H1 (cell line): ENCODE measurements at regions not wholly inside any gene's neighbourhood (a gene's known extent, or its start where the extent isn't known, plus 50 kb on each side); places are given as distances from the start of the nearest gene placed in this dataset.
"Not testable (repeated sequence)": the region's sequence is repeated elsewhere in the genome, so short reads cannot be mapped to it uniquely, and the experiment has no call there.

Source experiments
- CTCF ChIA-PET: fragments of 300-600 bp; sonication (Branson Sonifier 250); formaldehyde crosslinking; loops from one replicate; lab custom pipeline; 2021; ENCODE audit not compliant: partially characterized antibody; lab: Charles Lee
- POLR2A ChIA-PET: fragments of 300-600 bp; sonication (Branson Sonifier 250); formaldehyde crosslinking; loops from one replicate; lab custom pipeline; 2021; ENCODE audit warnings: inconsistent platforms; ENCODE audit not compliant: partially characterized antibody; lab: Charles Lee
- DNase-seq, 2 experiments: peaks; one replicate each; pipeline versions ENCODE4 v3.0.0 to v3.0.0-alpha.2; 2010 to 2022; ENCODE audit warnings: low spot score in 2 of 2, low read depth in 1 of 2, mixed read lengths in 1 of 2
- FAIRE-seq: peaks from 2 replicates; lab custom pipeline; 2011; peaks lifted over from hg19 to GRCh38; lab: Jason Lieb, UNC
- H2AFZ ChIP-seq: 2 replicates; pipeline ENCODE4 v1.8.1; 2012; ENCODE audit warnings: low read length, inconsistent platforms
- H2AK5ac ChIP-seq: 2 replicates; pipeline ENCODE4 v1.6.1; 2013; ENCODE audit warnings: low read depth, low read length
- H2BK120ac ChIP-seq: replicated peaks from 2 replicates; pipeline ENCODE3; 2013; ENCODE audit warnings: low read depth, low read length, inconsistent platforms
- H2BK12ac ChIP-seq: 2 replicates; pipeline ENCODE4 v1.6.1; 2013; ENCODE audit warnings: low read depth, low read length
- H2BK15ac ChIP-seq: 2 replicates; pipeline ENCODE4 v1.6.1; 2013; ENCODE audit warnings: low read length
- H2BK20ac ChIP-seq: 2 replicates; pipeline ENCODE4 v1.6.1; 2013; ENCODE audit warnings: low read length
- H2BK5ac ChIP-seq: 2 replicates; pipeline ENCODE4 v1.6.1; 2013; ENCODE audit warnings: low read depth, low read length
- H3K14ac ChIP-seq: 2 replicates; pipeline ENCODE4 v1.6.1; 2013; ENCODE audit warnings: inconsistent platforms; ENCODE audit not compliant: insufficient read length
- H3K18ac ChIP-seq: 2 replicates; pipeline ENCODE4 v1.6.1; 2013; ENCODE audit warnings: low read length; ENCODE audit errors: extremely low read depth
- H3K23ac ChIP-seq: 2 replicates; pipeline ENCODE4 v1.6.1; 2013; ENCODE audit warnings: inconsistent platforms; ENCODE audit not compliant: insufficient read length
- H3K23me2 ChIP-seq: 2 replicates; pipeline ENCODE4 v1.6.1; 2013; ENCODE audit warnings: low read depth, low read length
- H3K27ac ChIP-seq: 2 replicates; pipeline ENCODE4 v1.6.1; 2011; ENCODE audit warnings: low read depth, low read length, inconsistent platforms
- H3K27me3 ChIP-seq, 4 experiments: replicated peaks in 1 of 4; 1 replicate in 1 of 4; 2 replicates in 3 of 4; pipeline versions ENCODE4 v1.6.1 to v1.8.1; 2011 to 2013; ENCODE audit warnings: low read length in 3 of 4, mild to moderate bottlenecking in 3 of 4, inconsistent platforms in 2 of 4, mixed read lengths in 2 of 4, moderate library complexity in 1 of 4; ENCODE audit not compliant: control insufficient read depth in 3 of 4, insufficient read depth in 3 of 4; ENCODE audit errors: extremely low read depth in 1 of 4
- H3K36me3 ChIP-seq, 4 experiments: 2 replicates each; pipeline versions ENCODE4 v1.6.1 to v1.8.1; 2011 to 2013; ENCODE audit warnings: mild to moderate bottlenecking in 4 of 4, low read length in 3 of 4, moderate library complexity in 2 of 4, control low read depth in 1 of 4, inconsistent platforms in 1 of 4; ENCODE audit not compliant: insufficient read depth in 4 of 4, control insufficient read depth in 2 of 4
- H3K4ac ChIP-seq: replicated peaks from 2 replicates; pipeline ENCODE3; 2013; ENCODE audit warnings: low read length, low read depth, mixed read lengths, inconsistent platforms; ENCODE audit not compliant: insufficient read length
- H3K4me1 ChIP-seq, 4 experiments: replicated peaks in 1 of 4; 1 replicate in 1 of 4; 2 replicates in 3 of 4; pipeline versions ENCODE4 v1.6.1 to v1.8.1; 2011 to 2013; ENCODE audit warnings: low read length in 3 of 4, inconsistent platforms in 2 of 4, mixed read lengths in 1 of 4; ENCODE audit not compliant: insufficient read depth in 4 of 4, control insufficient read depth in 3 of 4
- H3K4me2 ChIP-seq, 2 experiments: 2 replicates each; pipeline versions ENCODE4 v1.6.1 to v1.8.1; 2011 to 2013; ENCODE audit warnings: low read depth in 2 of 2, low read length in 2 of 2, control low read depth in 1 of 2, inconsistent platforms in 1 of 2, mild to moderate bottlenecking in 1 of 2; ENCODE audit not compliant: insufficient read depth in 1 of 2
- H3K4me3 ChIP-seq, 4 experiments: fragments of 200-600, 300-600 bp in 1 of 4; sonication (generic), shearing (Covaris generic), sonication (Bioruptor Twin) in 1 of 4; 2 replicates each; pipeline versions ENCODE4 v1.5.1 to v1.8.1; 2011 to 2016; ENCODE audit warnings: low read length in 4 of 4, low read depth in 3 of 4, control low read depth in 2 of 4, inconsistent platforms in 2 of 4, mild to moderate bottlenecking in 2 of 4, mixed read lengths in 1 of 4, moderate library complexity in 1 of 4; ENCODE audit not compliant: insufficient read depth in 2 of 4; ENCODE audit errors: extremely low read depth in 1 of 4
- H3K56ac ChIP-seq: replicated peaks from 2 replicates; pipeline ENCODE3; 2013; ENCODE audit warnings: low read depth, mild to moderate bottlenecking, mixed read lengths, low read length, inconsistent platforms; ENCODE audit not compliant: insufficient read length
- H3K79me1 ChIP-seq: 2 replicates; pipeline ENCODE4 v1.6.1; 2013; ENCODE audit warnings: low read depth, low read length, control low read depth
- H3K79me2 ChIP-seq, 2 experiments: 2 replicates each; pipeline versions ENCODE4 v1.6.1 to v1.8.1; 2012 to 2013; ENCODE audit warnings: low read length in 2 of 2, mild to moderate bottlenecking in 2 of 2, inconsistent platforms in 1 of 2; ENCODE audit not compliant: insufficient read depth in 2 of 2, control insufficient read depth in 1 of 2
- H3K9ac ChIP-seq, 4 experiments: replicated peaks in 1 of 4; 1 replicate in 1 of 4; 2 replicates in 3 of 4; pipeline versions ENCODE4 v1.6.1 to v1.8.1; 2011 to 2013; ENCODE audit warnings: low read depth in 3 of 4, low read length in 3 of 4, control low read depth in 2 of 4, mild to moderate bottlenecking in 2 of 4, moderate library complexity in 2 of 4, inconsistent platforms in 1 of 4; ENCODE audit errors: extremely low read depth in 1 of 4
- H3K9me3 ChIP-seq, 2 experiments: 2 replicates each; pipeline versions ENCODE4 v1.6.1 to v1.8.1; 2012 to 2013; ENCODE audit warnings: mild to moderate bottlenecking in 2 of 2, moderate library complexity in 2 of 2, control low read depth in 1 of 2, inconsistent platforms in 1 of 2, low read depth in 1 of 2, low read length in 1 of 2, mixed read lengths in 1 of 2; ENCODE audit not compliant: insufficient read depth in 2 of 2
- H4K20me1 ChIP-seq, 2 experiments: replicated peaks in 1 of 2; 2 replicates each; pipeline versions ENCODE3 to v1.8.1; 2011 to 2013; ENCODE audit warnings: inconsistent platforms in 2 of 2, low read length in 2 of 2, mild to moderate bottlenecking in 1 of 2; ENCODE audit not compliant: insufficient read depth in 2 of 2, control insufficient read depth in 1 of 2
- H4K5ac ChIP-seq: 2 replicates; pipeline ENCODE4 v1.6.1; 2013; ENCODE audit warnings: low read length, low read depth, mixed read lengths, inconsistent platforms; ENCODE audit not compliant: insufficient read length
- H4K8ac ChIP-seq: 2 replicates; pipeline ENCODE4 v1.8.0; 2013; ENCODE audit warnings: mild to moderate bottlenecking, moderate library complexity, low read length, inconsistent platforms; ENCODE audit not compliant: insufficient read depth; ENCODE audit errors: extremely low read depth
- H4K91ac ChIP-seq: replicated peaks from 2 replicates; pipeline ENCODE3; 2013; ENCODE audit warnings: low read length, mixed read lengths, inconsistent platforms; ENCODE audit not compliant: insufficient read length
- WGBS, 2 experiments: shearing (Covaris generic) in 1 of 2; methylation state at CpG; one replicate each; pipeline versions ENCODE4 v1.1.6 to v1.1.7; 2013 to 2015; ENCODE audit warnings: low lambda C conversion rate in 2 of 2, mixed read lengths in 2 of 2, inconsistent platforms in 1 of 2, low coverage in 1 of 2, missing lambda C conversion rate in 1 of 2; ENCODE audit not compliant: insufficient replicate concordance in 2 of 2, insufficient coverage in 1 of 2, insufficient read length in 1 of 2; ENCODE audit errors: extremely low coverage in 1 of 2, missing lambda C conversion rate in 1 of 2; 5-methylcytosine and 5-hydroxymethylcytosine counted together

DNA sequence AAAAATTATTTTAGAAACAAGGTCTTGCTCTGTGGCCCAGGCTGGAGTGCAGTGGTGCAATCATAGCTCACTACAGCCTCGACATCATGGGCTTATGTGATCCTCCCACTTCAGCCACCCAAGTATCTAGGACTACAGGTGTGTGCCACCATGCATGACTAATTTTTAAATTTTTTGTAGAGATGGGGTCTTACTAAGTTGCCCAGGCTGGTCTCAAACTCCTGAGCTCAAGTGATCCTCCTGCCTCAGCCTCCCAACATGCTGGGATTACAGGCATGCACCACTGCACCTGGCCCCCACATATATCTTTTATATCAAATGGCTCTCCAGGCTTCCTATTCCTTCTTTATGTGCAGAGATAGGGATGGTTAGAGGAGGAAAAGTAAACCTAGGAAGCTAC, 91.2 kb upstream of the SVIL start:
- not testable (repeated sequence) for H4K20me1 ChIP-seq, H3K23ac ChIP-seq, H3K9me3 ChIP-seq, H2AK5ac ChIP-seq, H3K18ac ChIP-seq, H3K27me3 ChIP-seq, H2BK12ac ChIP-seq, H4K8ac ChIP-seq, DNase-seq, H3K14ac ChIP-seq, H3K79me1 ChIP-seq, H4K5ac ChIP-seq, H3K4ac ChIP-seq, FAIRE-seq, H3K27ac ChIP-seq, H3K9ac ChIP-seq, H3K36me3 ChIP-seq, H3K4me2 ChIP-seq, H2AFZ ChIP-seq, H2BK20ac ChIP-seq, H3K56ac ChIP-seq, H2BK5ac ChIP-seq, H2BK15ac ChIP-seq, H3K23me2 ChIP-seq, H3K4me3 ChIP-seq, H2BK120ac ChIP-seq, H4K91ac ChIP-seq
- peaks cover 0 to 30% of the 10 kb centered on the region in 2 experiments; a peak in 2 of 4 replicates for H3K79me2 ChIP-seq
- WGBS, 2 experiments: 93% methylated on average over 1 of the region's 1 CpG; no CpG with 5 or more reads in 1 of the 2 experiments
- CTCF ChIA-PET: interaction anchor here (0.6 to 0.7 kb wide), 2 partner anchors 10 to 1205 kb away, joined by 3 read pairs; no protein-coding TSS in a partner anchor
- peaks cover 7 to 15% (median 10%) of the 10 kb centered on the region in 4 experiments; a peak in 5 of 7 replicates for H3K4me1 ChIP-seq
- POLR2A ChIA-PET: interaction anchor here (0.5 to 1.0 kb wide), 2 partner anchors 20 to 45 kb away, joined by 3 read pairs; no protein-coding TSS in a partner anchor
